CD14-positive monocyte (primary cell): ENCODE measurements at regions not wholly inside any gene's neighbourhood (a gene's known extent, or its start where the extent isn't known, plus 50 kb on each side); places are given as distances from the start of the nearest gene placed in this dataset.

Experiments used
- DNase-seq, 3 donors: peaks; one replicate each; pipeline ENCODE4 v3.0.0-alpha.2; 2011 to 2022
- H2AFZ ChIP-seq: 2 replicates; pipeline ENCODE4 v1.6.0; 2012; ENCODE audit warnings: mild to moderate bottlenecking, low read depth, low read length, inconsistent platforms; ENCODE audit not compliant: insufficient read depth, poor library complexity, severe bottlenecking
- H3K27ac ChIP-seq, 2 donors: 1 replicate in 1 of 2; 2 replicates in 1 of 2; pipeline ENCODE4 v1.5.1; 2012 to 2013; ENCODE audit warnings: low read length in 2 of 2, control low read depth in 1 of 2, inconsistent platforms in 1 of 2, low read depth in 1 of 2, mild to moderate bottlenecking in 1 of 2
- H3K27me3 ChIP-seq, 2 donors: one replicate each; pipeline versions ENCODE4 v1.6.0 to v1.6.1; 2011 to 2013; ENCODE audit warnings: low read length in 2 of 2; ENCODE audit not compliant: control insufficient read depth in 2 of 2, insufficient read depth in 2 of 2
- H3K36me3 ChIP-seq, 2 donors: replicated peaks in 1 of 2; 1 replicate in 1 of 2; 2 replicates in 1 of 2; pipeline versions ENCODE4 v1.5.1 to v1.6.1; 2012 to 2013; ENCODE audit warnings: low read length in 2 of 2, control low read depth in 1 of 2, inconsistent platforms in 1 of 2, mild to moderate bottlenecking in 1 of 2; ENCODE audit not compliant: insufficient read depth in 2 of 2, control insufficient read depth in 1 of 2
- H3K4me1 ChIP-seq, 2 donors: 1 replicate in 1 of 2; 2 replicates in 1 of 2; pipeline versions ENCODE4 v1.5.1 to v1.6.1; 2012 to 2013; ENCODE audit warnings: low read length in 2 of 2, control low read depth in 1 of 2, inconsistent platforms in 1 of 2, mild to moderate bottlenecking in 1 of 2, moderate library complexity in 1 of 2; ENCODE audit not compliant: insufficient read depth in 2 of 2, control insufficient read depth in 1 of 2
- H3K4me2 ChIP-seq: replicated peaks from 2 replicates; pipeline ENCODE3; 2012; ENCODE audit warnings: low read length, moderate library complexity, mild to moderate bottlenecking; ENCODE audit not compliant: poor library complexity, severe bottlenecking; ENCODE audit errors: extremely low read depth
- H3K4me3 ChIP-seq, 3 experiments: fragments of 200-600 bp in 1 of 3; sonication (generic) in 1 of 3; replicated peaks in 1 of 3; 1 replicate in 2 of 3; 2 replicates in 1 of 3; pipeline ENCODE4 v1.5.1; 2011 to 2013; ENCODE audit warnings: low read length in 3 of 3, mild to moderate bottlenecking in 3 of 3, control low read depth in 2 of 3, low read depth in 2 of 3, inconsistent platforms in 1 of 3, moderate library complexity in 1 of 3
- H3K79me2 ChIP-seq: 2 replicates; pipeline ENCODE4 v1.6.0; 2012; ENCODE audit warnings: mild to moderate bottlenecking, control low read depth, inconsistent platforms, low read length, moderate library complexity; ENCODE audit not compliant: insufficient read depth
- H3K9ac ChIP-seq: 2 replicates; pipeline ENCODE4 v1.6.0; 2017; ENCODE audit warnings: low read length, mild to moderate bottlenecking; ENCODE audit not compliant: insufficient read depth, poor library complexity, severe bottlenecking
- H3K9me3 ChIP-seq, 2 donors: replicated peaks in 1 of 2; 1 replicate in 1 of 2; 2 replicates in 1 of 2; pipeline versions ENCODE4 v1.5.1 to v1.6.1; 2012 to 2013; ENCODE audit warnings: low read length in 2 of 2, control low read depth in 1 of 2; ENCODE audit not compliant: control insufficient read depth in 1 of 2, insufficient read depth in 1 of 2
- H4K20me1 ChIP-seq: 2 replicates; pipeline ENCODE4 v1.6.0; 2012; ENCODE audit warnings: mild to moderate bottlenecking, low read length, control low read depth, moderate library complexity; ENCODE audit not compliant: insufficient read depth
- H3K27ac Mint-ChIP-seq, 7 donors: one replicate each; pipeline ENCODE4 v1.8.0; 2020; ENCODE audit warnings: mild to moderate bottlenecking in 7 of 7, mixed read lengths in 7 of 7, moderate library complexity in 6 of 7, inconsistent platforms in 2 of 7
- H3K27me3 Mint-ChIP-seq, 3 donors: one replicate each; pipeline ENCODE4 v1.8.0; 2021 to 2022; ENCODE audit warnings: low read depth in 3 of 3, mild to moderate bottlenecking in 3 of 3, mixed read lengths in 3 of 3, moderate library complexity in 3 of 3, inconsistent platforms in 1 of 3
- H3K36me3 Mint-ChIP-seq, 2 donors: one replicate each; pipeline ENCODE4 v1.8.0; 2020; ENCODE audit warnings: mixed read lengths in 2 of 2, inconsistent platforms in 1 of 2, mild to moderate bottlenecking in 1 of 2
- H3K4me1 Mint-ChIP-seq: one replicate; pipeline ENCODE4 v1.8.0; 2020; ENCODE audit warnings: mild to moderate bottlenecking, mixed read lengths
- H3K4me3 Mint-ChIP-seq, 2 donors: one replicate each; pipeline ENCODE4 v1.8.0; 2020; ENCODE audit warnings: mild to moderate bottlenecking in 2 of 2, mixed read lengths in 2 of 2, moderate library complexity in 1 of 2
- H3K9me3 Mint-ChIP-seq, 7 donors: one replicate each; pipeline ENCODE4 v1.8.0; 2020 to 2022; ENCODE audit warnings: mixed read lengths in 7 of 7, mild to moderate bottlenecking in 6 of 7, moderate library complexity in 6 of 7, inconsistent platforms in 2 of 7
- WGBS: methylation state at CpG from one replicate; pipeline ENCODE4 v1.1.5; 2013; ENCODE audit warnings: missing lambda C conversion rate; ENCODE audit not compliant: insufficient coverage; 5-methylcytosine and 5-hydroxymethylcytosine counted together
- intact Hi-C, 2 donors: fragments of 100-400 bp; cut with micrococcal nuclease; formaldehyde crosslinking; loops; one replicate each; pipeline versions ENCODE4 v1.15.0 to v1.15.1; 2023
- TF ChIP-seq, protein P1 (sequence below): fragments of 200-600 bp; IDR thresholded peaks from one replicate; pipeline ENCODE4 v1.8.0; 2022; ENCODE audit warnings: antibody characterized with exemption, mild to moderate bottlenecking

DNA sequence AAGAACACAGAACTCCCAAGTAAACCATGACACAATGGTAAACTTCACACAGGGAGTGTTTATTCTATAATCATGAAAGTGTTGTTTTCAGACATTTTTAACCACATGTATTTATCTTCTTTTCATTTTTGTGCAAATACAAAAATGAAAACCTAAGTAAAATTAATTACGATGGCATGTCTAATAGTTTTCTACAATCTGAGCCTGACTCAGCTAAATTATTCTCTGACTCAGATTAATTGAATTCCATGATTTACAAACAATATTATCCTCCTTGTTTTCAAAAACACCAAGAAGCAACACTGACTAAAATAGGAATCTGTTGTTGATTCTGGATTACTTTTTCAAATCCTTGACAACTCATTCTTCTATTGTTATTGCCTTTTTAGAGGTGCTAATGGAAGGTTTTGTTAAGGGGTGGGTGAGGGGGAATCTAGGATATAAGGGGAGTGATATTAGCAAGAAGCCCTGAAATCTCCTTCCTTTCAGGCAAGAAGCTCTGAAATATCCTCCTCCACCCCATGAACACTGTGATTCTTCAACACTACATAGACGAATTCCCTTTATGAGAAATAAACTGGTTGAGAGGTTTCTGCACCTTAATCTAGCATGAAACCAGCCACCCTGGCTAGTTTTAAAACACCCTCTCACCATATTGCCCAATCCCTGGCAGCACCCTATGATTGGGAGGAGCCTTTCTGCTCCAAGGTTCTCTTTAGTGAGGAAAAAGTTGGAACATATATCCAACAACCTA, 1057.7 kb upstream of the PCDH20 start:
- peaks cover 0 to 7% (median 3%) of the 10 kb centered on the region in 7 donors for H3K9me3 Mint-ChIP-seq
- Histone ChIP-seq H3K4me1 (no peaks in the 10 kb centered on the region), H3K27me3 (no peaks in the 10 kb centered on the region), H3K4me2 (no peak overlapping the region), H3K79me2 (no peaks in the 10 kb centered on the region), H3K4me3 (no peak overlapping the region), H2AFZ (no peak overlapping the region), H3K36me3 (no peaks in the 10 kb centered on the region), H4K20me1 (no peaks in the 10 kb centered on the region), H3K9me3 (peaks cover 3 to 8% of the 10 kb centered on the region in 2 donors), H3K9ac (no peak overlapping the region), H3K27ac (no peak overlapping the region)
- H3K4me3 Mint-ChIP-seq, result no peak overlapping the region
- H3K27ac Mint-ChIP-seq, result no peak overlapping the region
- WGBS, result no CpG with 5 or more reads among the region's 2 CpGs
- TF ChIP-seq, protein P1, sequence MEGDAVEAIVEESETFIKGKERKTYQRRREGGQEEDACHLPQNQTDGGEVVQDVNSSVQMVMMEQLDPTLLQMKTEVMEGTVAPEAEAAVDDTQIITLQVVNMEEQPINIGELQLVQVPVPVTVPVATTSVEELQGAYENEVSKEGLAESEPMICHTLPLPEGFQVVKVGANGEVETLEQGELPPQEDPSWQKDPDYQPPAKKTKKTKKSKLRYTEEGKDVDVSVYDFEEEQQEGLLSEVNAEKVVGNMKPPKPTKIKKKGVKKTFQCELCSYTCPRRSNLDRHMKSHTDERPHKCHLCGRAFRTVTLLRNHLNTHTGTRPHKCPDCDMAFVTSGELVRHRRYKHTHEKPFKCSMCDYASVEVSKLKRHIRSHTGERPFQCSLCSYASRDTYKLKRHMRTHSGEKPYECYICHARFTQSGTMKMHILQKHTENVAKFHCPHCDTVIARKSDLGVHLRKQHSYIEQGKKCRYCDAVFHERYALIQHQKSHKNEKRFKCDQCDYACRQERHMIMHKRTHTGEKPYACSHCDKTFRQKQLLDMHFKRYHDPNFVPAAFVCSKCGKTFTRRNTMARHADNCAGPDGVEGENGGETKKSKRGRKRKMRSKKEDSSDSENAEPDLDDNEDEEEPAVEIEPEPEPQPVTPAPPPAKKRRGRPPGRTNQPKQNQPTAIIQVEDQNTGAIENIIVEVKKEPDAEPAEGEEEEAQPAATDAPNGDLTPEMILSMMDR, result no peak
- H3K36me3 Mint-ChIP-seq, result no peaks in the 10 kb centered on the region
- no peak for DNase-seq
- H3K27me3 Mint-ChIP-seq, result no peaks in the 10 kb centered on the region
- no peaks in the 10 kb centered on the region for H3K4me1 Mint-ChIP-seq
- intact Hi-C loops, result no loop called here

DNA sequence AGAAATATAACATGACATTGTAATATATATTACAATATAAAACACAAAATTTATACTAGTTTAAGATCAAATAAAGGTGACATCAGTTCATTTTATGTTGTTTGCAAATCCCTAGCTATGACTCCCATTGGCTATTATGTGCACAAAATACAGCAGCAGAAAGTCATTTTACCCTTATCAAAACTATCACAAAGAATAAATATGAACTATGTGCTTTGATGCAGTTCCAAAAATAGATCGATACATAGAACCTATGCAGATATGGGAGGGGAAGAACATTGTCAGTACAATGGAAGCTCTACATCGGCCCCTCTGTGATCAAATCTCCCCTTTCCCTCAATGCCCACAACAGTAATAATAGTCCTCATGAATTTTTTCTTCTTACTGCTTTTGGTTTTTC, 1038.1 kb upstream of the PCDH20 start:
- no peak overlapping the region for H3K27ac ChIP-seq
- no peaks in the 10 kb centered on the region for H4K20me1 ChIP-seq
- H3K9ac ChIP-seq, result no peak overlapping the region
- intact Hi-C loops, result no loop called here
- H2AFZ ChIP-seq, result no peak overlapping the region
- H3K27ac Mint-ChIP-seq, result no peak overlapping the region
- H3K4me3 Mint-ChIP-seq, result no peak overlapping the region
- no CpG with 5 or more reads among the region's 2 CpGs for WGBS
- TF ChIP-seq, protein P1, result no peak
- H3K4me1 ChIP-seq, result no peaks in the 10 kb centered on the region
- H3K9me3 ChIP-seq, result no peaks in the 10 kb centered on the region
- H3K4me2 ChIP-seq, result no peak overlapping the region
- H3K36me3 Mint-ChIP-seq, result no peaks in the 10 kb centered on the region
- no peak overlapping the region for H3K4me3 ChIP-seq
- no peaks in the 10 kb centered on the region for H3K36me3 ChIP-seq
- no peaks in the 10 kb centered on the region for H3K79me2 ChIP-seq
- H3K27me3 ChIP-seq, result no peaks in the 10 kb centered on the region
- H3K4me1 Mint-ChIP-seq, result no peaks in the 10 kb centered on the region
- DNase-seq, result no peak
- peaks cover 0 to 2% (median 0%) of the 10 kb centered on the region in 7 donors for H3K9me3 Mint-ChIP-seq
- peaks cover 0 to 2% (median 1%) of the 10 kb centered on the region in 3 donors for H3K27me3 Mint-ChIP-seq
